NT2/D1 (cell line): ENCODE measurements at regions not wholly inside any gene's neighbourhood (a gene's known extent, or its start where the extent isn't known, plus 50 kb on each side); places are given as distances from the start of the nearest gene placed in this dataset.

Experiments
- DNase-seq: peaks from one replicate; pipeline ENCODE4 v3.0.0-alpha.2; 2011; ENCODE audit warnings: low read depth, low spot score
- H3K27me3 ChIP-seq: 2 replicates; pipeline ENCODE4 v1.6.0; 2011; ENCODE audit warnings: mild to moderate bottlenecking; ENCODE audit not compliant: insufficient read length, insufficient read depth
- H3K36me3 ChIP-seq: 2 replicates; pipeline ENCODE4 v1.6.1; 2011; ENCODE audit warnings: mild to moderate bottlenecking, low read length, mixed read lengths; ENCODE audit not compliant: insufficient read depth, insufficient read length
- H3K4me1 ChIP-seq: 2 replicates; pipeline ENCODE4 v1.5.1; 2011; ENCODE audit not compliant: insufficient read depth, insufficient read length
- H3K4me3 ChIP-seq: 2 replicates; pipeline ENCODE4 v1.5.1; 2011; ENCODE audit warnings: low read depth; ENCODE audit not compliant: insufficient read length
- H3K9ac ChIP-seq: 2 replicates; pipeline ENCODE4 v1.6.0; 2011; ENCODE audit warnings: low read depth; ENCODE audit not compliant: insufficient read length
- H3K9me3 ChIP-seq: 2 replicates; pipeline ENCODE4 v1.5.1; 2011; ENCODE audit warnings: mild to moderate bottlenecking, low read length; ENCODE audit not compliant: insufficient read depth
- SUZ12 ChIP-seq: IDR thresholded peaks from 2 replicates; pipeline ENCODE4 v1.6.1; 2011; ENCODE audit not compliant: insufficient read length, insufficient read depth; ENCODE audit errors: extremely low read depth
- YY1 ChIP-seq: IDR thresholded peaks from 2 replicates; pipeline ENCODE4 v1.6.1; 2011; ENCODE audit not compliant: insufficient read length, insufficient read depth
- ZNF274 ChIP-seq: IDR thresholded peaks from 2 replicates; pipeline ENCODE4 v1.6.1; 2011; ENCODE audit warnings: mild to moderate bottlenecking, low read depth, low read length

- TF ChIP-seq SUZ12, result no peak
- no peak for TF ChIP-seq YY1
- no peak for TF ChIP-seq ZNF274
- no peak overlapping the region for H3K4me3 ChIP-seq
- no peak overlapping the region for H3K9ac ChIP-seq
- no peak for DNase-seq
- no peaks in the 10 kb centered on the region; the same call in 1 of the 2 replicates for H3K9me3 ChIP-seq
- H3K4me1 ChIP-seq, result no peaks in the 10 kb centered on the region
- no peaks in the 10 kb centered on the region for H3K36me3 ChIP-seq
- no peaks in the 10 kb centered on the region for H3K27me3 ChIP-seq
Observed at GRCh38 chr17:71117466-71117865, 948.1 kb downstream of the KCNJ2 start.

- Histone ChIP-seq H3K4me3 (no peak overlapping the region), H3K4me1 (no peaks in the 10 kb centered on the region), H3K9ac (no peak overlapping the region), H3K9me3 (no peaks in the 10 kb centered on the region; the same call in 1 of the 2 replicates), H3K27me3 (no peaks in the 10 kb centered on the region), H3K36me3 (no peaks in the 10 kb centered on the region)
- DNase-seq, result no peak
- TF ChIP-seq SUZ12 (no peak), ZNF274 (no peak), YY1 (no peak)
Observed at GRCh38 chr17:71118039-71118438, 948.7 kb downstream of the KCNJ2 start.

- Histone ChIP-seq H3K4me3 (no peak overlapping the region), H3K4me1 (no peaks in the 10 kb centered on the region), H3K27me3 (no peaks in the 10 kb centered on the region), H3K36me3 (no peaks in the 10 kb centered on the region), H3K9me3 (no peaks in the 10 kb centered on the region), H3K9ac (no peak overlapping the region)
- TF ChIP-seq YY1, result no peak
- no peak for TF ChIP-seq SUZ12
- TF ChIP-seq ZNF274, result no peak
- no peak for DNase-seq
Observed at GRCh38 chr17:71127416-71127815, 958.1 kb downstream of the KCNJ2 start.

- no peaks in the 10 kb centered on the region for H3K9me3 ChIP-seq
- H3K36me3 ChIP-seq, result no peaks in the 10 kb centered on the region
- no peak overlapping the region for H3K4me3 ChIP-seq
- no peak overlapping the region for H3K9ac ChIP-seq
- no peaks in the 10 kb centered on the region for H3K4me1 ChIP-seq
- no peak for TF ChIP-seq ZNF274
- TF ChIP-seq YY1, result no peak
- TF ChIP-seq SUZ12, result no peak
- no peaks in the 10 kb centered on the region for H3K27me3 ChIP-seq
- no peak for DNase-seq
Observed at GRCh38 chr17:71142333-71142732, 973.0 kb downstream of the KCNJ2 start.

GRCh38 chr17:71145486-71145885 lies 975.3 kb upstream of the SOX9 start:
- no peak for TF ChIP-seq SUZ12
- TF ChIP-seq YY1, result no peak
- no peak for TF ChIP-seq ZNF274
- Histone ChIP-seq H3K9ac (no peak overlapping the region), H3K36me3 (no peaks in the 10 kb centered on the region), H3K9me3 (no peaks in the 10 kb centered on the region), H3K4me3 (no peak overlapping the region), H3K27me3 (no peaks in the 10 kb centered on the region), H3K4me1 (no peaks in the 10 kb centered on the region)
- DNase-seq, result no peak

GRCh38 chr17:71147906-71148305 lies 972.9 kb upstream of the SOX9 start:
- TF ChIP-seq SUZ12, result no peak
- TF ChIP-seq ZNF274, result no peak
- TF ChIP-seq YY1, result no peak
- DNase-seq, result no peak
- Histone ChIP-seq H3K4me1 (no peaks in the 10 kb centered on the region), H3K36me3 (no peaks in the 10 kb centered on the region), H3K27me3 (no peaks in the 10 kb centered on the region), H3K9ac (no peak overlapping the region), H3K4me3 (no peak overlapping the region), H3K9me3 (no peaks in the 10 kb centered on the region)

GRCh38 chr17:71149607-71150006 lies 971.2 kb upstream of the SOX9 start:
- Histone ChIP-seq H3K27me3 (no peaks in the 10 kb centered on the region), H3K4me3 (no peak overlapping the region), H3K4me1 (no peaks in the 10 kb centered on the region), H3K36me3 (no peaks in the 10 kb centered on the region), H3K9me3 (no peaks in the 10 kb centered on the region), H3K9ac (no peak overlapping the region)
- DNase-seq, result no peak
- TF ChIP-seq YY1 (no peak), ZNF274 (no peak), SUZ12 (no peak)

GRCh38 chr17:71157297-71157696 lies 963.5 kb upstream of the SOX9 start:
- no peak for TF ChIP-seq ZNF274
- TF ChIP-seq YY1, result no peak
- no peak for TF ChIP-seq SUZ12
- H3K4me3 ChIP-seq, result no peak overlapping the region
- H3K36me3 ChIP-seq, result no peaks in the 10 kb centered on the region

More at GRCh38 chr17:71157297-71157696, 963.5 kb upstream of the SOX9 start:
- no peak for DNase-seq
- Histone ChIP-seq H3K4me1 (no peaks in the 10 kb centered on the region), H3K9ac (no peak overlapping the region), H3K9me3 (no peaks in the 10 kb centered on the region), H3K27me3 (no peaks in the 10 kb centered on the region)
